ENCODE measurements at regions not wholly inside any gene's neighbourhood (a gene's known extent, or its start where the extent isn't known, plus 50 kb on each side); places are given as distances from the start of the nearest gene placed in this dataset.

DNA sequence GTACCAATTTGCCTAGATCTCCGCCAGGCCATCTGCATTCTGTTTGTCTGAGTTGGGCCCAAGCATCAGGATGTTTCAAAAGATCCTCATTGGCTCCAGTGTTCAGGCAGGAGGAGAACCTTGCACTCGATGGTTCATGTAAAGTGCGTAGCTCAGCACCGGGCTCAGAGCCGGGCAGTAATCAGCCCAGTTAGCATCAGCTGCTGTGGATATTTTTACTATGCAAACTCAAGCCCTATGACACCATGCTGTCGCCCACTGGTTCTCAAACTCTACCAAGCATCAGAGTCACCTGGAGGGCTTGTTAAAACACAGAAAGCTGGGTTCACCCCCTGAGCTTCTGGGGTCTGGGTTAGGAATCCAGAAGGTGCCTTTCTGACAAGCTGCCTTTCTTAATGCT is 310.8 kb downstream of the SHQ1 start:
- no peak overlapping the region for H3K4me3 ChIP-seq (ENCODE audit: insufficient read depth, low read length, poor library complexity, severe bottlenecking)
- H3K4me2 ChIP-seq (ENCODE audit: low read depth, low read length, poor library complexity, severe bottlenecking): no peak overlapping the region
- no peaks in the 10 kb centered on the region for H3K27me3 ChIP-seq (ENCODE audit: low read length)
- no peaks in the 10 kb centered on the region for H3K9me2 ChIP-seq (replicated peaks; ENCODE audit: insufficient read depth, low read length)
- no peaks in the 10 kb centered on the region for H3K9me3 ChIP-seq (ENCODE audit: insufficient read depth, low read length)
- H3K36me3 ChIP-seq (ENCODE audit: low read length): no peaks in the 10 kb centered on the region
- H3F3A ChIP-seq (ENCODE audit: insufficient read depth): no peaks in the 10 kb centered on the region
- TF ChIP-seq, protein P1, sequence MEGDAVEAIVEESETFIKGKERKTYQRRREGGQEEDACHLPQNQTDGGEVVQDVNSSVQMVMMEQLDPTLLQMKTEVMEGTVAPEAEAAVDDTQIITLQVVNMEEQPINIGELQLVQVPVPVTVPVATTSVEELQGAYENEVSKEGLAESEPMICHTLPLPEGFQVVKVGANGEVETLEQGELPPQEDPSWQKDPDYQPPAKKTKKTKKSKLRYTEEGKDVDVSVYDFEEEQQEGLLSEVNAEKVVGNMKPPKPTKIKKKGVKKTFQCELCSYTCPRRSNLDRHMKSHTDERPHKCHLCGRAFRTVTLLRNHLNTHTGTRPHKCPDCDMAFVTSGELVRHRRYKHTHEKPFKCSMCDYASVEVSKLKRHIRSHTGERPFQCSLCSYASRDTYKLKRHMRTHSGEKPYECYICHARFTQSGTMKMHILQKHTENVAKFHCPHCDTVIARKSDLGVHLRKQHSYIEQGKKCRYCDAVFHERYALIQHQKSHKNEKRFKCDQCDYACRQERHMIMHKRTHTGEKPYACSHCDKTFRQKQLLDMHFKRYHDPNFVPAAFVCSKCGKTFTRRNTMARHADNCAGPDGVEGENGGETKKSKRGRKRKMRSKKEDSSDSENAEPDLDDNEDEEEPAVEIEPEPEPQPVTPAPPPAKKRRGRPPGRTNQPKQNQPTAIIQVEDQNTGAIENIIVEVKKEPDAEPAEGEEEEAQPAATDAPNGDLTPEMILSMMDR (IDR thresholded peaks at IDR 0.05; ENCODE audit: insufficient read depth, low read length, poor library complexity, severe bottlenecking): no peak
- TF ChIP-seq EZH2phosphoT487 (conservative IDR thresholded peaks at IDR 0.05; ENCODE audit: low read length): no peak
- H2AFZ ChIP-seq (ENCODE audit: low read depth, low read length, severe bottlenecking): no peak overlapping the region
- H3K79me2 ChIP-seq (ENCODE audit: insufficient read depth, low read length): no peaks in the 10 kb centered on the region
- H3K9ac ChIP-seq (ENCODE audit: low read length): no peak overlapping the region
- H4K20me1 ChIP-seq (ENCODE audit: low read depth, low read length): no peaks in the 10 kb centered on the region
- H3K27ac ChIP-seq (ENCODE audit: low read depth, low read length): no peak overlapping the region

DNA sequence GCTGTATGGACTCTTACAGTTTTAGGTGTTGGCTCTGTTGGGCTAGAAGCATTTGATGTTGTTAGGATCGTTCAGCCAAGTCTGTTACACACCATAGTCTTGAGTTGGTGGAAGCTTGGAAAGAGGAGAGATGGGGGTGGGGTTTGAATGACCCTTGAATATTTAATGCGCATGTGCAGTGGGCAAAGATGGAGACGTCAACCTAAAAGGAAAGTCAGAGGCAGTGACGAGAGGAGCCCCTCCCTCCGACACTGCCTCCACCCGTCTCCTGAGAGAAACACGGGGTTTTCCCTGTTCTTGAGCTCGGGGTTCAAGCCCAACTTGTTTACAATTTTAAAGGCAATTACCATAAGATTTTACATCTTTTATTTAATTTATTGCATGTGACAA is 311.4 kb downstream of the SHQ1 start:
- no peaks in the 10 kb centered on the region for H3K9me3 ChIP-seq (ENCODE audit: insufficient read depth, low read length)
- no peak overlapping the region for H3K4me2 ChIP-seq (ENCODE audit: low read depth, low read length, poor library complexity, severe bottlenecking)
- no peak for TF ChIP-seq EZH2phosphoT487 (conservative IDR thresholded peaks at IDR 0.05; ENCODE audit: low read length)
- TF ChIP-seq, protein P1 (IDR thresholded peaks at IDR 0.05; ENCODE audit: insufficient read depth, low read length, poor library complexity, severe bottlenecking): no peak
- no peaks in the 10 kb centered on the region for H3K27me3 ChIP-seq (ENCODE audit: low read length)
- H3K9ac ChIP-seq (ENCODE audit: low read length): no peak overlapping the region
- H3K27ac ChIP-seq (ENCODE audit: low read depth, low read length): no peak overlapping the region
- no peaks in the 10 kb centered on the region for H3F3A ChIP-seq (ENCODE audit: insufficient read depth)
- no peaks in the 10 kb centered on the region for H4K20me1 ChIP-seq (ENCODE audit: low read depth, low read length)
- no peaks in the 10 kb centered on the region for H3K9me2 ChIP-seq (replicated peaks; ENCODE audit: insufficient read depth, low read length)
- H3K36me3 ChIP-seq (ENCODE audit: low read length): no peaks in the 10 kb centered on the region
- no peaks in the 10 kb centered on the region for H3K79me2 ChIP-seq (ENCODE audit: insufficient read depth, low read length)
- H2AFZ ChIP-seq (ENCODE audit: low read depth, low read length, severe bottlenecking): no peak overlapping the region
- no peak overlapping the region for H3K4me3 ChIP-seq (ENCODE audit: insufficient read depth, low read length, poor library complexity, severe bottlenecking)

GRCh38 chr3:72536206-72536877 is 311.9 kb downstream of the SHQ1 start:
- no peak overlapping the region for H3K9ac ChIP-seq (ENCODE audit: low read length)

More at GRCh38 chr3:72536206-72536877, 311.9 kb downstream of the SHQ1 start:
- Histone ChIP-seq H3K27me3 (ENCODE audit: low read length) (no peaks in the 10 kb centered on the region), H2AFZ (ENCODE audit: low read depth, low read length, severe bottlenecking) (no peak overlapping the region), H3K9me3 (ENCODE audit: insufficient read depth, low read length) (no peaks in the 10 kb centered on the region), H3K4me3 (ENCODE audit: insufficient read depth, low read length, poor library complexity, severe bottlenecking) (no peak overlapping the region), H3K4me2 (ENCODE audit: low read depth, low read length, poor library complexity, severe bottlenecking) (no peak overlapping the region), H3K9me2 (replicated peaks; ENCODE audit: insufficient read depth, low read length) (no peaks in the 10 kb centered on the region), H3K36me3 (ENCODE audit: low read length) (no peaks in the 10 kb centered on the region), H3K79me2 (ENCODE audit: insufficient read depth, low read length) (no peaks in the 10 kb centered on the region), H4K20me1 (ENCODE audit: low read depth, low read length) (no peaks in the 10 kb centered on the region), H3F3A (ENCODE audit: insufficient read depth) (no peaks in the 10 kb centered on the region), H3K27ac (ENCODE audit: low read depth, low read length) (no peak overlapping the region)
- TF ChIP-seq, protein P1 (IDR thresholded peaks at IDR 0.05; ENCODE audit: insufficient read depth, low read length, poor library complexity, severe bottlenecking): no peak
- TF ChIP-seq EZH2phosphoT487 (conservative IDR thresholded peaks at IDR 0.05; ENCODE audit: low read length): no peak

Data from SU-DHL-6 (cell line).